Transverse colon (tissue), 4 donors: ENCODE measurements at regions not wholly inside any gene's neighbourhood (a gene's known extent, or its start where the extent isn't known, plus 50 kb on each side); places are given as distances from the start of the nearest gene placed in this dataset.

Experiments used
- EP300 ChIP-seq: sonication (generic); formaldehyde crosslinking; IDR thresholded peaks from one replicate; pipeline ENCODE4 v1.6.1; 2017; ENCODE audit warnings: antibody characterized with exemption, low read depth
- POLR2A ChIP-seq: fragments of 450-650 bp; IDR thresholded peaks from one replicate; pipeline ENCODE4 v1.6.1; 2016; ENCODE audit warnings: antibody characterized with exemption, mild to moderate bottlenecking, moderate library complexity
- POLR2AphosphoS5 ChIP-seq, 3 donors: sonication (generic); formaldehyde crosslinking; IDR thresholded peaks; one replicate each; pipeline ENCODE4 v1.6.1; 2016; ENCODE audit warnings: antibody characterized with exemption in 3 of 3
- TF ChIP-seq, protein P1 (sequence below), 5 experiments: fragments of 200-600 bp in 3 of 5; fragments of 450-650 bp in 2 of 5; sonication (generic) in 3 of 5; IDR thresholded peaks; 1 replicate in 2 of 5; 2 replicates in 3 of 5; pipeline ENCODE4 v1.5.1; 2016 to 2017; ENCODE audit warnings: antibody characterized with exemption in 5 of 5, inconsistent platforms in 3 of 5, mild to moderate bottlenecking in 2 of 5, moderate library complexity in 1 of 5

DNA sequence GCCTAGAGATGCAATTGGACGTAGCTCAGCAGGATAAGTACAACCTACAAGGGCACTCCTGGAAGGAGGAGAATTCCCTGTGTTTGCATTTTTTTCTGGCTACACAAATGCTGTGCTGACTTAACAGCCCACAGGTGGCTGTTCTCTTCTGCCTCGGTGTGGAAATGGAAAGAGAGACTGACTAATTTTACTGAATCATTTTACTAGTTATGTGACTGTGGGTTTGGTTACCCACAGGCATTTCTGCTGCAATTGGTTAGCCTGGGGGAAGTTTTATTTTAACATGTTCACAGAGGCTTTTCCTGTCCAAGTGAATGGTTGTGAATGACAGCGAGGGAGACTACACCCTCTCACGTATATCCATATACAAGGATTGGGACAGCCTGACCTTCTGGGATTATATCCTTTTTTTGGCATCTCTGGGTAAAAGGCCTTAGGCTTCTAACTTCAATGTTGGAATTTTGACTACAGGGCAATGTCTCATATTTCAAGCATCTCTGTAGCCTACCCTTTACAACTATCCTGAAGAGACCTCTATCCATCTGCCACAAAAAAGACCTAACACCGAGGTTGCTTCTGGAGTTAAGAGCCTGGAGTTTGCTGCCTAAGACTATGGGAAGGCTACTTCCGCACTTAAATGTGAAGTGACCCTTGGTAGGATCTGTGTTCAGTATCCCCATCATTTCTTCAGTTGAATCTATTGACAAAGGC, 67.2 kb upstream of the TP63 start:
- TF ChIP-seq, protein P1, sequence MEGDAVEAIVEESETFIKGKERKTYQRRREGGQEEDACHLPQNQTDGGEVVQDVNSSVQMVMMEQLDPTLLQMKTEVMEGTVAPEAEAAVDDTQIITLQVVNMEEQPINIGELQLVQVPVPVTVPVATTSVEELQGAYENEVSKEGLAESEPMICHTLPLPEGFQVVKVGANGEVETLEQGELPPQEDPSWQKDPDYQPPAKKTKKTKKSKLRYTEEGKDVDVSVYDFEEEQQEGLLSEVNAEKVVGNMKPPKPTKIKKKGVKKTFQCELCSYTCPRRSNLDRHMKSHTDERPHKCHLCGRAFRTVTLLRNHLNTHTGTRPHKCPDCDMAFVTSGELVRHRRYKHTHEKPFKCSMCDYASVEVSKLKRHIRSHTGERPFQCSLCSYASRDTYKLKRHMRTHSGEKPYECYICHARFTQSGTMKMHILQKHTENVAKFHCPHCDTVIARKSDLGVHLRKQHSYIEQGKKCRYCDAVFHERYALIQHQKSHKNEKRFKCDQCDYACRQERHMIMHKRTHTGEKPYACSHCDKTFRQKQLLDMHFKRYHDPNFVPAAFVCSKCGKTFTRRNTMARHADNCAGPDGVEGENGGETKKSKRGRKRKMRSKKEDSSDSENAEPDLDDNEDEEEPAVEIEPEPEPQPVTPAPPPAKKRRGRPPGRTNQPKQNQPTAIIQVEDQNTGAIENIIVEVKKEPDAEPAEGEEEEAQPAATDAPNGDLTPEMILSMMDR (IDR thresholded peaks at IDR 0.05) = no peak
- TF ChIP-seq POLR2A = no peak
- no peak for TF ChIP-seq POLR2AphosphoS5 (IDR thresholded peaks at IDR 0.05)
- no peak for TF ChIP-seq EP300
